ENCODE measurements at regions not wholly inside any gene's neighbourhood (a gene's known extent, or its start where the extent isn't known, plus 50 kb on each side); places are given as distances from the start of the nearest gene placed in this dataset.

DNA sequence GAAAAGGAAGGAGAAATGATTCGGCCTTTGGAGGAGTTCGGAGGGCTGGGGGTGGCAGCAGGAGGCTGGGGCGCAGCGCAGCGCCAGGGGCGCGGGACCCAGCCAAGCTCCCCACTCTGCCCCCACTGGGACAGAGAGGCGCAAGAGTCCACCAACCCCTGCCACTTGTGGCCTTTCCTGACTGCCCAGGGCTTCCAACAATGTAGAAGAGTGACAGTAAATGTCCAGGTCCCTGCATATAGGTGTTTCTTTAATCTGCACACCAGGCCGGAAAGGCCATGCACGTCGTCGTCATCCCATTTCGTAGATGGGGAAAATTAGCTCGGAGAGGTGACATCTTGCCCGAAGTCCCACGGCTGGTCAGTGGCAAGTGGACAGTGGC, 96.6 kb downstream of the INHBB start:
- no peak for TF ChIP-seq POLR2AphosphoS5 (IDR thresholded peaks at IDR 0.05; ENCODE audit: low read depth, low read length)
- no peak for TF ChIP-seq TAF1 (IDR thresholded peaks at IDR 0.05; ENCODE audit: borderline replicate concordance, low read depth, low read length)
- no peak for TF ChIP-seq POLR2A (IDR thresholded peaks at IDR 0.05; ENCODE audit: low read depth, low read length)
- DNase-seq (ENCODE audit: insufficient read length) (no peak), FAIRE-seq (no peak)

DNA sequence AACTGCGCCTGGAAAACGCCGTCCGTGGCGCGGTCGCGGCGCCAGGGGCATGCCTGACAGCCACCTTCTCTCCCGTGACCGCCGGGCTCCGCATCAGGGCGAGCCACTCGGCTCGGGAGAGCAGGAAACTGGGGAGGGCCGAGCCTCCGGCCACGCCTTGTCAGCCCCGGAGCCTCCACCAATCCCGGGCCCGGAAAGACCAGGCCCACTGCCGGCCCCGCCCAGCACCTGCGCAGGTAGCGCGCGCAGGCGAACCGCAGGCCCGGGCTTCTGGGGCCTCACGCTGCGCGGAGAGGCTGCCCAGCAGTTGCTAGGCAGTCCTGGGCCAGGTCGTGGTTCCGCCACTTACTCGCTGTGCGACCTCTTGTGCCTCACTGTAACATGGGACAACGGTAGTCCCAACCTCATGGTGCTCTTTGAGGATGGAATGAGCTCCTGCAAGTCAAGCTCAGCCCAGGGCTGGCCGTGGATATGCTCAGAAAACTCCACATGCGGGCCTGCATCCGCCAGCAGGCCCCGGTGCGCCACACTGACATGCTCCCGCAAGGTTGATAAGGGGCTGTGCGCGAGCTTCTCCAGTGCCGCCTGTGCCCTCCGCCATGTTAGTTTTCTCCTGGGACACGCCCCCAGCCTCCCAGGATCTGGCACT, 97.1 kb downstream of the INHBB start:
- TF ChIP-seq POLR2AphosphoS5 (IDR thresholded peaks at IDR 0.05; ENCODE audit: low read depth, low read length), result no peak
- TF ChIP-seq TAF1 (IDR thresholded peaks at IDR 0.05; ENCODE audit: borderline replicate concordance, low read depth, low read length), result no peak
- TF ChIP-seq POLR2A (IDR thresholded peaks at IDR 0.05; ENCODE audit: low read depth, low read length), result no peak
- no peak for FAIRE-seq
- DNase-seq (ENCODE audit: insufficient read length), result peak; percentile 42

DNA sequence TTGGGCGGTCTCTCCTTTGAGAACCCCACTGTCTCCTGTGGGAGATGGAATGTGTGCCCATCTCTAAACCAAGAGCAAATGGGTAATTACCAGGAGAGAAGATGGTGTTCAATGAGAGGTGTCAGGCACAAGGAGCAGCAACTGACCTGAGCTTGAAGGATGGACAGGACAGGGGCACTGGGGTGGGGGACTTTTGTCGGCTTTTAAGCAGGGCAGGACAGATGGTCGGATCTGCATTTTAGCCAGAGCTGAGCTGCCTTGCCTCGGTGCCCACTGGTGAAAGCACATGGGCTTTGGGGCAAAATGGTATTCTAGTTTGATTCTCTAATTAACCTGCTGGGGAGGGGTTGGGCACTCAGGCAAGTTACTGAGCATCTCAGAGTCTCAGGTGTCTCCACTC, 98.0 kb downstream of the INHBB start:
- DNase-seq (ENCODE audit: insufficient read length) (no peak), FAIRE-seq (no peak)
- TF ChIP-seq POLR2A (IDR thresholded peaks at IDR 0.05; ENCODE audit: low read depth, low read length) (no peak), TAF1 (IDR thresholded peaks at IDR 0.05; ENCODE audit: borderline replicate concordance, low read depth, low read length) (no peak), POLR2AphosphoS5 (IDR thresholded peaks at IDR 0.05; ENCODE audit: low read depth, low read length) (no peak)

DNA sequence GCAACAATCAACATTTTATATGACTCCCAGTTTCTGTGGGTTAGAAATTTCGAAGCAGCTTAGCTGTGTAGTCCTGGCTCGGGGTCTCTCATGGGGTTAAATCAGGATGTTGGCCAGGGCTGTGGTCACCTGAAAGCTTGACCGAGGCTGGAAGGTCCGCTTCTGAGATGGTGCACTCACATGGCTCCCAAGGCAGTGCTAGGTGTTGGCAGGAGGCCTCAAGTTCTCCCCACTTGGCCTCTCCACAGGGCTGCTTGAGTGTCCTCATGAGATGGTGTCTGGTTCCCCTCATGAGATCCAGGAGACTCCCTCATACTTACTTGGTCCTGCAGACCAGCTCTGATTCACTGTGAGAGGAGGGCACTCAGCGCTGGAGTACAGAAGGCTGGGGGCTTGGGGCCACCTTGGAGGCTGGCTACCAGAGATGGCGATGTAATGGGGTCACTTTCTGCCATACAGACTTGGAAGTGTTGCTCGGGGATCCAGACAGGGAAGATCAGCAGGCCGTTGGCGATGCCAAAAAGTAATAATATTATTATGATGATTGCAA, 98.8 kb downstream of the INHBB start:
- TF ChIP-seq POLR2A (IDR thresholded peaks at IDR 0.05; ENCODE audit: low read depth, low read length), result no peak
- no peak for TF ChIP-seq POLR2AphosphoS5 (IDR thresholded peaks at IDR 0.05; ENCODE audit: low read depth, low read length)
- TF ChIP-seq TAF1 (IDR thresholded peaks at IDR 0.05; ENCODE audit: borderline replicate concordance, low read depth, low read length), result no peak
- DNase-seq (ENCODE audit: insufficient read length) (no peak), FAIRE-seq (no peak)

DNA sequence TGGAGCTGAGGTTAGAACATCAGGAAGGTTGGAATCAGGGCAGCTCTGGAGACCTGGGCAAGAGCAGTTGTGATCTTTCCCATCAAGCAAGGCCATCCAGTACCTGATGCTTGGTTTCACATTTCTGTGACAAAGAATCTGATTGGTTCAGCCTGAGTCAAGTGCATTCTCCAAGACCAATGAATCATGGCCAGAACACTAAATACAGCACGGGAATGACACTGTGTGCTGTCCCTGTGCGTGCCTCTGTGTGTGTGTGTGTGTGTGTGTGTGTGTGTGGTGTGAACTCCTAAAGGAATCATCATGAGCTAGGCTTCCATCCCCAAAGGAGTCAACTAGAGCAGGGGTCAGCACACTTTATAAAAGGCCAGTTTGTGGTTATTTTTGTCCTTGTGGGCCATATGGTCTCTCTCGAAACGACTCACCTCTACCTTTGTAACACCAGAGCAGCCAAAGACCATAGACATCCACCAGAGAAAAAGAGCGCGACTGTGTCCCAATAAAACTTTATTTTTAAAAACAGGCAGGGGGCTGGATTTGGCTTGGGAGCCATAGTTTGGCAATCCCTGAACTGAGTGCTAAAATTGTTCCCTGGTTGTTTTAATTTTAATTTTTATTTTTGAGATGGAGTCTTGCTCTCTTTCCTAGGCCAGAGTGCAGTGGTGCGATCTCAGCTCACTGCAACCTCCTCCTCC, 99.7 kb downstream of the INHBB start:
- no peak for FAIRE-seq
- DNase-seq (ENCODE audit: insufficient read length), result no peak
- no peak for TF ChIP-seq POLR2AphosphoS5 (IDR thresholded peaks at IDR 0.05; ENCODE audit: low read depth, low read length)
- TF ChIP-seq POLR2A (IDR thresholded peaks at IDR 0.05; ENCODE audit: low read depth, low read length), result no peak
- TF ChIP-seq TAF1 (IDR thresholded peaks at IDR 0.05; ENCODE audit: borderline replicate concordance, low read depth, low read length), result no peak

DNA sequence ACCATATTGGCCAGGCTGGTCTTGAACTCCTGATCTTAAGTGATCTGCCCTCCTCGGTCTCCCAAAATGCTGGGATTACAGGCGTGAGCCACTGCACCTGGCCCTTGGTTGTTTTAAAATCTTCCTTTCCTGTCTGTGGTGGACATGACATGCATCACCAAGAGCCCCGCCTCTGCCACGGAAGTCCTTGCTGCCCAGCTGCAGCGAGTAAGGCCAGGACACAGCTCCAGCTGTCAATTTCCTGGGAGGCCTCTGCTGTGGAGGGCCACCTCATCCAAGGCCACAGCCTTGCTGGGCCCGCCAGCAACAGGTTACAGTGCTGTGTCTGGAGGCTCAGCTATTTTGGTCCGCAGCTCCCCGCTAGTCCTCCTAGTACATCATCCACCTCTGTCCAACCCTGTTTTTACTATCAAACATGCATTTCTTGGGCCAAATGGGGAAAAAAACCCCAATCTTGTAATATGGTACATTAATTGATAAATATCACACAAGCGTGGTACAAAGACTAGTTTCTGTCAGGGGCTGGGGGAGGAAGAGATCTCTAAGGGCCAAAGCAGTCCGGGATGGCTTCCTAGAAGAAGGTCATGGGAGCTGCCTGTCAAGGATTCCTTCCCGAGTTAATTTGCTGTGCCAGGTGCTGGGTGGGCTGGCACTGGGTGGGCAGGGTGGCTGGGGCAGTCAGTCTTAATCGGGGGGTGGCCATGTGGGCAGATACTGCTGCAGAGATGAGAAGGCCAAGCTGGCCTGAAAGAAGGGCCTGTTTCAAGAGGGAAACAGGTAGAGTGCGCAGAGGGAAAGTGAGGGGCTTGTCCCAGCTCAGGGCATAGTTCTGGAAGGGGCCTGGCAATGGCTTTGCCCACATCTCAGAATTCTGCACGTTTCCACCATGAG, 100.5 kb downstream of the INHBB start:
- TF ChIP-seq POLR2A (IDR thresholded peaks at IDR 0.05; ENCODE audit: low read depth, low read length) (no peak), TAF1 (IDR thresholded peaks at IDR 0.05; ENCODE audit: borderline replicate concordance, low read depth, low read length) (no peak), POLR2AphosphoS5 (IDR thresholded peaks at IDR 0.05; ENCODE audit: low read depth, low read length) (no peak)
- DNase-seq (ENCODE audit: insufficient read length) (no peak), FAIRE-seq (no peak)

DNA sequence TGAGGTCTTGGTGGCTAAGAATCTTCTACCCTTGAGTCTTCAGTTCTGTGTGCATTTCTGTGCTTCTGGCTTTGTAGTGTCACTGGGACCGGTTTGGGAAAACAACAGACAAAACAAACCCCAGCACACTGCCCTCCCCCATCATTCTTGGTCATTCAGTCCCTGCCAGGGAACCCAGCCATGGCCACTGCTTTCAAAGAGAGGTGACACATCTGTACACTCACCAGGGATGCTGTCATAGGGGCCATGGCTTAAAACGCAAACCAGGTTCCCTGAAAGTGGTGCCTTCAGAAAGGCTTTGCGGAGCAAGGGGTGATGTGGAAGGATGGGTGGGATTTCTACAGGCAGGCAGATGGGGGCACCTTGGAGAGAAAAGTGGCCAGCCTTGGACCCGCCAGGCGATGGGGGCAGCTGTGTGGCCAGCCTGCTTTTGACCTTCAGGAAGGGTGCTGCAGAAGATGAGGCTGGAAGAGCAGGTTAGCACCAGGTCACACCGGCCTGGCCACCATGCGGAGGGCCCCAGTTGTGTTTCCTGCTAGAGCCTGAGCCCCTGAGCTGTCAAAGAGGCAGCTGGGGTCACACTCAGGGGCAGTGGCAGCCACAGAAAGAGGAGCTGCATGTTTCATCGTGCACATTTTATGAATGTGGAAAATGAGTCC, 101.3 kb downstream of the INHBB start:
- FAIRE-seq (no peak), DNase-seq (ENCODE audit: insufficient read length) (no peak)
- TF ChIP-seq POLR2AphosphoS5 (IDR thresholded peaks at IDR 0.05; ENCODE audit: low read depth, low read length) (no peak), TAF1 (IDR thresholded peaks at IDR 0.05; ENCODE audit: borderline replicate concordance, low read depth, low read length) (no peak), POLR2A (IDR thresholded peaks at IDR 0.05; ENCODE audit: low read depth, low read length) (no peak)

DNA sequence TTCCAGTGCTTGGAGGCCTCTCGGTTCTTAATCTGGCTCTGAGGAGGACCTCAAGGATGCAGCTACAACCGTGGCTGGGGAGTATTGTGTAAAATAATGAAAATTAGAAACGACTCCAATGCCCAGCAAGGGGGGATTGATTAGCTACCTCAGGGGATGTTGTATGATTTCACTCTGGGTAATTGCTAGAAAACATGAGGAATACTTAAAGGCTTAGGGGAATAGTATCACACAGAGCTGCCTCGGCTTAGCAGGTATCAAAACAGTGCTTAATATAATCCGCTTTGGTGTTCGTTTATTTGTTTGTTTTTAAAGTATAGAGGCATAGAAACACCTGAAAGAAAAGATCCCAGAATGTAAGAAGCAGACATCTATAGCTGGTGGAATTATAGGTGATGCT, 102.5 kb downstream of the INHBB start:
- FAIRE-seq (no peak), DNase-seq (ENCODE audit: insufficient read length) (no peak)
- TF ChIP-seq POLR2AphosphoS5 (IDR thresholded peaks at IDR 0.05; ENCODE audit: low read depth, low read length), result no peak
- TF ChIP-seq POLR2A (IDR thresholded peaks at IDR 0.05; ENCODE audit: low read depth, low read length), result no peak
- no peak for TF ChIP-seq TAF1 (IDR thresholded peaks at IDR 0.05; ENCODE audit: borderline replicate concordance, low read depth, low read length)

DNA sequence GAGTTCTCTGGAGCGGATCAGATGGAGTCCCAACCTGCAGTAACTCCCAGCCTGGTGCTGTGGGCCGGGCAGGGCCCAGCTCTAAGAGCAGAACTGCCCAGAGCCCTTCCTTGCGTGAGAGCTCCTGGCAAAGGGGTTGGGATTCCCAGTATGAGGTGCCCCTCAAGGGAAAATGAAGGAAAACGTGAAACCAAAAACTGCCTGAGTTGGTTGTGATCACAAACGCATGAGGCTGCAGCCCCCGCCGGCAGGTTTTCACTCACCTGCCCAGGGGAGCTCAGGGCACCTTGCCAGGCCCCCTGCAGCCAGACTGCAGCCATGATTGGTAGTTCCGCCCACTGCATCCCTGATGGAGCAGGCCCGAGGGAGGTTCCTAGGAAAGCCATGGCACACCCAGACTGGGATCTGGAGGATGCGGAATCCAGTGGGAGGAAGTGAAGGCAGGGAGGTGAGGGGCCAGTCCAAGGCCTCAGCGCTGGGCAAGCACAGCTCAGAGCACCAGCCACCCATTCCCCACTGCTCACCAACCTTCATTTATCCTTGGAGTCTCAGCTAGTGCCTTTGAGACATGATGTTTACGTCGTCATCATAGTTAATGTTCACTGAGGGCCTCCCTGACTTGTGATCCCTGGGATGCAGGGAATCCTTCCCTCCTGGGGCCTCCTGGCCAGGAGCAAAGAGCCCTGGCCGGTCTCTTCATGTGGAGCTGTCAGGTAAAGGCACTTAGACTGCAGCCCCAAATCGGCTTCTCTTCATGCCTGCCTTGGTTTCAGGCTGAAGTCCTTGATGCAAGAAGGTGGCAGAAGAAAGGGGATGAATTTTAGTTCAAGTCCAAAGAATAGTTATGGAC, 103.2 kb downstream of the INHBB start:
- TF ChIP-seq TAF1 (IDR thresholded peaks at IDR 0.05; ENCODE audit: borderline replicate concordance, low read depth, low read length), result no peak
- no peak for TF ChIP-seq POLR2AphosphoS5 (IDR thresholded peaks at IDR 0.05; ENCODE audit: low read depth, low read length)
- TF ChIP-seq POLR2A (IDR thresholded peaks at IDR 0.05; ENCODE audit: low read depth, low read length), result no peak
- DNase-seq (ENCODE audit: insufficient read length) (no peak), FAIRE-seq (no peak)

DNA sequence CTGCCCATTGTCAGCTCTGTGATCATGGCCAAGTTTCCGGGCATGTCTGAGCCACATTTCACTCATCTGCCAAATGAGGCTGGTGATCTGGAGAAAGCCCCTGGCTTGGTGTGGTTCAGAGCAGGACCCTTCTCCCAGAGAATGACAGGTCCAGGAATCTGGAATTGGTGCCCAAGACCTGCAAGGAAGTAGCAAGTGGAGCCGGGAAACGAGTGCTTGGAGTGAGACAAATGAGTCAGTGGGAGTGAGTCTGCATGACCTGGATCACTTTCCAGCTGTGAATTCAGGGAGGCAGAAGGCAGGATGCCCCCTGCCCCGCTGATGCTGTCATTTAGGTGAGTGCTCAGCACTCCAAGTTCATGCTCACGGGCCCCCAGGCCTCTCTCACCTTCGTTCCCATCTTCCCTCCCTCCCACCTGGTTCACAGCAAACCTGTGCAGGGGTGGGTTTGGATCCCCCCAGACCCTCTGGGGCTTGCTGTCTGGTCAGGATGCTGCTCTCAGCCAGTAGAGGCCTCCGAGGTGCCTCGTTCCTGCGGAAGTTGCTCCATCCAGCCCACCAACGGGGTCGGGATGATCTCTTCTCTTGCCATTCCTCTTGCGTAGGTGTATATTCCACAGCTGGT, 104.4 kb downstream of the INHBB start:
- TF ChIP-seq TAF1 (IDR thresholded peaks at IDR 0.05; ENCODE audit: borderline replicate concordance, low read depth, low read length) (no peak), POLR2AphosphoS5 (IDR thresholded peaks at IDR 0.05; ENCODE audit: low read depth, low read length) (no peak), POLR2A (IDR thresholded peaks at IDR 0.05; ENCODE audit: low read depth, low read length) (no peak)
- FAIRE-seq (no peak), DNase-seq (ENCODE audit: insufficient read length) (no peak)
